OCI-LY7 (cell line): ENCODE measurements at regions not wholly inside any gene's neighbourhood (a gene's known extent, or its start where the extent isn't known, plus 50 kb on each side); places are given as distances from the start of the nearest gene placed in this dataset.

Experiments used
- EZH2phosphoT487 ChIP-seq: fragments of 200-600 bp; sonication (generic); IDR thresholded peaks from 2 replicates; pipeline ENCODE4 v1.6.1; 2018; ENCODE audit warnings: low read depth, borderline replicate concordance, mild to moderate bottlenecking, mixed run types, antibody characterized with exemption, low read length, moderate library complexity, mixed read lengths
- TF ChIP-seq, protein P1 (sequence below): fragments of 200-600 bp; sonication (generic); conservative IDR thresholded peaks from 2 replicates; pipeline ENCODE4 v1.5.1; 2014; ENCODE audit warnings: mild to moderate bottlenecking, antibody characterized with exemption, low read length, moderate library complexity, mixed read lengths

DNA sequence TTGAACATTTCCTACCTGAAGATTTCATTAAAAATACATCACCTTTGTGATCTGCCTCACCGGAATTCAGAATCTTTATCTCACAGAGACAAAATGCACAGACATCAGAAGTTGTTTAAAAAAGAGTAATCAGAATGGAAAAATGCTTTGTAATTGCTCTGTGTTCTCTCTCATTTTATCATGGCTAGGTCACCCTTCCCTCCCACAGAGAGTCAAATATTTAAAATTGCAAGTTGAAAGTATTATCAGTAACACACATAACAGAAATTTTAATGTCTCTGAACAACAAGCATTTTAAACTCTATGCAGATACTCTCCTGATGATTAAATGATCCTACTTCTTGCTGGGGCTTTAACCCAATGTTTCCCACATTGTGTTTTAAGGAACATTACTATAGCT lies 362.0 kb downstream of the CBLL2 start:
- TF ChIP-seq, protein P1, sequence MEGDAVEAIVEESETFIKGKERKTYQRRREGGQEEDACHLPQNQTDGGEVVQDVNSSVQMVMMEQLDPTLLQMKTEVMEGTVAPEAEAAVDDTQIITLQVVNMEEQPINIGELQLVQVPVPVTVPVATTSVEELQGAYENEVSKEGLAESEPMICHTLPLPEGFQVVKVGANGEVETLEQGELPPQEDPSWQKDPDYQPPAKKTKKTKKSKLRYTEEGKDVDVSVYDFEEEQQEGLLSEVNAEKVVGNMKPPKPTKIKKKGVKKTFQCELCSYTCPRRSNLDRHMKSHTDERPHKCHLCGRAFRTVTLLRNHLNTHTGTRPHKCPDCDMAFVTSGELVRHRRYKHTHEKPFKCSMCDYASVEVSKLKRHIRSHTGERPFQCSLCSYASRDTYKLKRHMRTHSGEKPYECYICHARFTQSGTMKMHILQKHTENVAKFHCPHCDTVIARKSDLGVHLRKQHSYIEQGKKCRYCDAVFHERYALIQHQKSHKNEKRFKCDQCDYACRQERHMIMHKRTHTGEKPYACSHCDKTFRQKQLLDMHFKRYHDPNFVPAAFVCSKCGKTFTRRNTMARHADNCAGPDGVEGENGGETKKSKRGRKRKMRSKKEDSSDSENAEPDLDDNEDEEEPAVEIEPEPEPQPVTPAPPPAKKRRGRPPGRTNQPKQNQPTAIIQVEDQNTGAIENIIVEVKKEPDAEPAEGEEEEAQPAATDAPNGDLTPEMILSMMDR, result no peak
- TF ChIP-seq EZH2phosphoT487, result no peak
